Endothelial cell of umbilical vein (primary cell): ENCODE measurements at regions not wholly inside any gene's neighbourhood (a gene's known extent, or its start where the extent isn't known, plus 50 kb on each side); places are given as distances from the start of the nearest gene placed in this dataset.

Experiments
- BruUV-seq: library from RNA; stranded (reverse); fragments of 400-500 nt; replicated peaks from 2 replicates; lab custom pipeline; 2021; lab: Mats Ljungman, UMichigan
- CTCF ChIA-PET: fragments of 300-600, 350-600 bp; sonication (Branson Sonifier 250); formaldehyde crosslinking; loops from one replicate; lab custom pipeline; 2021; ENCODE audit warnings: antibody characterized with exemption, inconsistent platforms; lab: Charles Lee
- POLR2A ChIA-PET: fragments of 300-600, 350-600 bp; sonication (Branson Sonifier 250); formaldehyde crosslinking; loops from one replicate; lab custom pipeline; 2021; ENCODE audit warnings: antibody characterized with exemption, inconsistent platforms; lab: Charles Lee
- DNase-seq: peaks from one replicate; pipeline ENCODE4 v3.0.0-alpha.2; 2011; ENCODE audit warnings: low read depth, low spot score
- FAIRE-seq: peaks from 2 replicates; lab custom pipeline; 2011; peaks lifted over from hg19 to GRCh38; lab: Jason Lieb, UNC
- H2AFZ ChIP-seq: 2 replicates; pipeline ENCODE4 v1.6.0; 2012; ENCODE audit warnings: low read depth, low read length, control low read depth, inconsistent platforms
- H3K27ac ChIP-seq: 2 replicates; pipeline ENCODE4 v1.5.1; 2011; ENCODE audit warnings: low read depth, mild to moderate bottlenecking, control low read depth, low read length, moderate library complexity; ENCODE audit not compliant: insufficient read depth
- H3K27me3 ChIP-seq, 2 experiments: 2 replicates each; pipeline versions ENCODE4 v1.6.0 to v1.6.1; 2011; ENCODE audit warnings: low read length in 2 of 2, mixed read lengths in 1 of 2; ENCODE audit not compliant: control insufficient read depth in 2 of 2, insufficient read depth in 2 of 2
- H3K36me3 ChIP-seq, 2 experiments: 2 replicates in 1 of 2; 3 replicates in 1 of 2; pipeline ENCODE4 v1.5.1; 2011; ENCODE audit warnings: low read length in 2 of 2, mild to moderate bottlenecking in 1 of 2, moderate library complexity in 1 of 2; ENCODE audit not compliant: control insufficient read depth in 2 of 2, insufficient read depth in 2 of 2; ENCODE audit errors: extremely low read depth in 1 of 2
- H3K4me1 ChIP-seq: 3 replicates; pipeline ENCODE4 v1.5.1; 2011; ENCODE audit warnings: mild to moderate bottlenecking, low read length; ENCODE audit not compliant: control insufficient read depth, insufficient read depth; ENCODE audit errors: extremely low read depth
- H3K4me2 ChIP-seq: 2 replicates; pipeline ENCODE4 v1.6.1; 2011; ENCODE audit warnings: low read length, control low read depth, mixed read lengths; ENCODE audit not compliant: insufficient read depth
- H3K4me3 ChIP-seq, 3 experiments: fragments of 200-600 bp in 1 of 3; sonication (generic), shearing (Covaris generic) in 1 of 3; replicated peaks in 1 of 3; 2 replicates each; pipeline ENCODE4 v1.5.1; 2011 to 2016; ENCODE audit warnings: control low read depth in 3 of 3, low read length in 3 of 3, mild to moderate bottlenecking in 2 of 3, inconsistent platforms in 1 of 3, low read depth in 1 of 3, moderate library complexity in 1 of 3; ENCODE audit not compliant: insufficient read depth in 1 of 3
- H3K79me2 ChIP-seq: 2 replicates; pipeline ENCODE4 v1.6.0; 2012; ENCODE audit warnings: low read length, inconsistent platforms; ENCODE audit not compliant: control insufficient read depth, insufficient read depth
- H3K9ac ChIP-seq: replicated peaks from 2 replicates; pipeline ENCODE3; 2011; ENCODE audit warnings: low read length, control low read depth; ENCODE audit not compliant: insufficient read depth; ENCODE audit errors: extremely low read depth
- H3K9me1 ChIP-seq: replicated peaks from 3 replicates; pipeline ENCODE4 v1.6.0; 2011; ENCODE audit warnings: mild to moderate bottlenecking, low read length; ENCODE audit not compliant: control insufficient read depth, insufficient read depth; ENCODE audit errors: extremely low read depth
- H3K9me3 ChIP-seq: replicated peaks from 2 replicates; pipeline ENCODE4 v1.5.1; 2012; ENCODE audit warnings: low read length, inconsistent platforms; ENCODE audit not compliant: control insufficient read depth, insufficient read depth
- H4K20me1 ChIP-seq: replicated peaks from 2 replicates; pipeline ENCODE3; 2011; ENCODE audit warnings: mild to moderate bottlenecking, low read length; ENCODE audit not compliant: control insufficient read depth, insufficient read depth; ENCODE audit errors: extremely low read depth
- CTCF ChIP-seq, 2 donors: IDR thresholded peaks; 1 replicate in 1 of 2; 2 replicates in 1 of 2; pipeline ENCODE4 v1.5.1; 2011; ENCODE audit warnings: low read length in 2 of 2, mild to moderate bottlenecking in 2 of 2, moderate library complexity in 2 of 2, control low read depth in 1 of 2, inconsistent platforms in 1 of 2, low read depth in 1 of 2; ENCODE audit not compliant: insufficient read depth in 1 of 2; ENCODE audit errors: extremely low read depth in 1 of 2
- EZH2 ChIP-seq: IDR thresholded peaks from 2 replicates; pipeline ENCODE4 v1.6.1; 2012; ENCODE audit warnings: borderline replicate concordance, low read depth, mild to moderate bottlenecking, moderate library complexity, low read length, inconsistent platforms; ENCODE audit not compliant: severe bottlenecking
- FOS ChIP-seq: IDR thresholded peaks from 2 replicates; pipeline ENCODE4 v1.6.1; 2011; ENCODE audit warnings: mild to moderate bottlenecking, low read length, moderate library complexity, borderline replicate concordance; ENCODE audit not compliant: insufficient read depth
- GATA2 ChIP-seq: IDR thresholded peaks from 2 replicates; pipeline ENCODE4 v1.7.0; 2011; ENCODE audit warnings: low read depth, mild to moderate bottlenecking, moderate library complexity, mixed read lengths, low read length; ENCODE audit not compliant: insufficient read length, insufficient read depth
- JUN ChIP-seq: IDR thresholded peaks from 2 replicates; pipeline ENCODE4 v1.6.1; 2011; ENCODE audit warnings: borderline replicate concordance, low read depth; ENCODE audit not compliant: insufficient read length, insufficient read depth
- MYC ChIP-seq: IDR thresholded peaks from one replicate; pipeline ENCODE4 v1.6.1; 2011; ENCODE audit warnings: mild to moderate bottlenecking, low read depth, low read length
- POLR2A ChIP-seq: IDR thresholded peaks from 2 replicates; pipeline ENCODE4 v1.6.1; 2012; ENCODE audit warnings: low read depth, mild to moderate bottlenecking, control low read depth, low read length
- POLR2AphosphoS5 ChIP-seq: IDR thresholded peaks from 2 replicates; pipeline ENCODE4 v1.6.1; 2012; ENCODE audit warnings: low read depth, mild to moderate bottlenecking, control low read depth, low read length, moderate library complexity; ENCODE audit not compliant: insufficient read depth
- dilution Hi-C: fragments of 300-500 bp; cut with MboI; formaldehyde crosslinking; loops from one replicate; pipeline ENCODE4 v1.15.0; 2019; ENCODE audit warnings: low sequenced_read_pairs; ENCODE audit not compliant: extremely low pct_ligation_motif_present
- intact Hi-C: fragments of 100-400 bp; cut with micrococcal nuclease; formaldehyde crosslinking; loops from one replicate; pipeline ENCODE4 v1.10.0; 2022
- TF ChIP-seq, protein P1 (sequence below): IDR thresholded peaks from 2 replicates; pipeline ENCODE4 v1.6.1; 2011; ENCODE audit not compliant: insufficient read depth, insufficient read length

- TF ChIP-seq POLR2A (no peak), CTCF (IDR thresholded peaks at IDR 0.05; ENCODE audit: extremely low read depth in 1 of 2, insufficient read depth in 1 of 2, low read depth in 1 of 2, low read length in 2 of 2) (no peak), JUN (no peak), GATA2 (no peak), MYC (no peak), EZH2 (no peak), FOS (no peak), POLR2AphosphoS5 (no peak)
- TF ChIP-seq, protein P1, sequence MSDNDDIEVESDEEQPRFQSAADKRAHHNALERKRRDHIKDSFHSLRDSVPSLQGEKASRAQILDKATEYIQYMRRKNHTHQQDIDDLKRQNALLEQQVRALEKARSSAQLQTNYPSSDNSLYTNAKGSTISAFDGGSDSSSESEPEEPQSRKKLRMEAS, result no peak
Observed at GRCh38 chr15:26043018-26043417, 179.9 kb upstream of the ATP10A start.

More at GRCh38 chr15:26043018-26043417, 179.9 kb upstream of the ATP10A start:
- H2AFZ ChIP-seq, result no peak overlapping the region
- no peaks in the 10 kb centered on the region for H3K9me1 ChIP-seq
- H3K27ac ChIP-seq, result no peak overlapping the region
- BruUV-seq, result no TSS peak
- FAIRE-seq (no peak), DNase-seq (no peak)
- H3K4me2 ChIP-seq, result no peak overlapping the region
- H3K36me3 ChIP-seq, result no peaks in the 10 kb centered on the region
- H3K4me1 ChIP-seq, result no peaks in the 10 kb centered on the region
- dilution Hi-C loops, result no loop called here
- CTCF ChIA-PET, result no interaction called here
- H3K4me3 ChIP-seq, result no peak overlapping the region
- intact Hi-C loops, result no loop called here
- H3K9me3 ChIP-seq, result peaks cover 6% of the 10 kb centered on the region
- no peaks in the 10 kb centered on the region for H3K27me3 ChIP-seq
- POLR2A ChIA-PET, result no interaction called here
- H3K9ac ChIP-seq, result no peak overlapping the region
- no peaks in the 10 kb centered on the region for H3K79me2 ChIP-seq
- no peaks in the 10 kb centered on the region for H4K20me1 ChIP-seq
